ENCODE measurements at regions not wholly inside any gene's neighbourhood (a gene's known extent, or its start where the extent isn't known, plus 50 kb on each side); places are given as distances from the start of the nearest gene placed in this dataset.

GRCh38 chr4:12116009-12116552 is 687.4 kb upstream of the HS3ST1 start (continued):
- no peak for TF ChIP-seq CTBP2 (IDR thresholded peaks at IDR 0.05; ENCODE audit: borderline replicate concordance, insufficient read depth, insufficient read length, low read length)
